Right lobe of liver (tissue), 4 donors: ENCODE measurements at regions not wholly inside any gene's neighbourhood (a gene's known extent, or its start where the extent isn't known, plus 50 kb on each side); places are given as distances from the start of the nearest gene placed in this dataset.

Source experiments
- POLR2A ChIP-seq: fragments of 450-650 bp; IDR thresholded peaks from one replicate; pipeline ENCODE4 v1.6.1; 2017; ENCODE audit warnings: antibody characterized with exemption, mild to moderate bottlenecking
- TF ChIP-seq, protein P1 (sequence below), 4 donors: fragments of 200-600 bp in 3 of 4; fragments of 450-650 bp in 1 of 4; IDR thresholded peaks; one replicate each; pipeline versions ENCODE4 v1.5.1 to v1.8.0; 2016 to 2022; ENCODE audit warnings: antibody characterized with exemption in 4 of 4, mild to moderate bottlenecking in 2 of 4
- donor health status: DM: no; HTN: no; CAD: no.
- donor health status: DM: no; HTN: no; CAD: no.
- donor health status: DM: no; HTN: yes; CAD: no.

GRCh38 chrX:38992441-38993096, 191.3 kb downstream of the MID1IP1 start:
- no peak for TF ChIP-seq POLR2A
- TF ChIP-seq, protein P1, sequence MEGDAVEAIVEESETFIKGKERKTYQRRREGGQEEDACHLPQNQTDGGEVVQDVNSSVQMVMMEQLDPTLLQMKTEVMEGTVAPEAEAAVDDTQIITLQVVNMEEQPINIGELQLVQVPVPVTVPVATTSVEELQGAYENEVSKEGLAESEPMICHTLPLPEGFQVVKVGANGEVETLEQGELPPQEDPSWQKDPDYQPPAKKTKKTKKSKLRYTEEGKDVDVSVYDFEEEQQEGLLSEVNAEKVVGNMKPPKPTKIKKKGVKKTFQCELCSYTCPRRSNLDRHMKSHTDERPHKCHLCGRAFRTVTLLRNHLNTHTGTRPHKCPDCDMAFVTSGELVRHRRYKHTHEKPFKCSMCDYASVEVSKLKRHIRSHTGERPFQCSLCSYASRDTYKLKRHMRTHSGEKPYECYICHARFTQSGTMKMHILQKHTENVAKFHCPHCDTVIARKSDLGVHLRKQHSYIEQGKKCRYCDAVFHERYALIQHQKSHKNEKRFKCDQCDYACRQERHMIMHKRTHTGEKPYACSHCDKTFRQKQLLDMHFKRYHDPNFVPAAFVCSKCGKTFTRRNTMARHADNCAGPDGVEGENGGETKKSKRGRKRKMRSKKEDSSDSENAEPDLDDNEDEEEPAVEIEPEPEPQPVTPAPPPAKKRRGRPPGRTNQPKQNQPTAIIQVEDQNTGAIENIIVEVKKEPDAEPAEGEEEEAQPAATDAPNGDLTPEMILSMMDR (IDR thresholded peaks at IDR 0.05): no peak
